ELR (cell line): ENCODE measurements at regions not wholly inside any gene's neighbourhood (a gene's known extent, or its start where the extent isn't known, plus 50 kb on each side); places are given as distances from the start of the nearest gene placed in this dataset.
"Not testable (repeated sequence)": the region's sequence is repeated elsewhere in the genome, so short reads cannot be mapped to it uniquely, and the experiment has no call there.

Experiments used
- DNase-seq: peaks from one replicate; pipeline ENCODE4 v3.0.0-alpha.2; 2015; ENCODE audit warnings: low read depth

DNA sequence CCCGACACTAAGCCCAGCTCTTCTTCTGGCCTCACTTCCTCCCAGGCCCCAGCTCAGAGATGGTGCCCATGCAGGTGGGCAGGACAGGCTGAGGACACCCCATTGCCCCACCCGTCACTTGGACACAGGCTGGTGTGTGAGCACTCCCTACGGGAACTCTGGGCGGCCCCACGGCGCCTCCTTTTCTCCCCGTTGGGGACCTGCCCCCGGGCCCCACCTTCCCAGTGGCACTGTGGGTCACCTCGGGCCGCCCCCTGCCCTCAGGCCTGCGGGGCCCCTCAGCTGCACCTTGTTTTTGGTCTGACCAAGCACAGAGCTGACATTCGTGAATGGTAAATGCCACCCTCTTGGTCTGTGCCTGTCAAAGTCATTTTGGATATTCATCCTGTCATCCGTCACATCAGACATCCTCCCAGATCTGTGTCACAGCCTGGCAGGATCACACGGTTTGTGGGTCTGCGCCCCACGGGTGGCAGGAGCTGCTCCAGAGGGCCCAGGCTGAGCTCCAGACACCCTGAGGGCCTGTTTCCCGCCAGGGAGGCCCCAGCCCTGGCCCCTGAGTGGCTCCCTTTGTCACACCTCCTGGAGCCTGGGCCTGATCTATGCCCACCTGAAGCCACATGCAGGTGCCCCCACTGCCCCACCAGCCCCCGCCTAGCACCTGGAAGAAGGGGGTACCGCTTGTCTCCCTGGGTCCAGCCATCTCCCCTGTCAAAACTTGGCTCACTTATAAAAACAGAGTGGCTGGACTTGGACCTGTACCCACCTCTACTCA lies 1188.5 kb downstream of the BRD1 start:
- no peak for DNase-seq

DNA sequence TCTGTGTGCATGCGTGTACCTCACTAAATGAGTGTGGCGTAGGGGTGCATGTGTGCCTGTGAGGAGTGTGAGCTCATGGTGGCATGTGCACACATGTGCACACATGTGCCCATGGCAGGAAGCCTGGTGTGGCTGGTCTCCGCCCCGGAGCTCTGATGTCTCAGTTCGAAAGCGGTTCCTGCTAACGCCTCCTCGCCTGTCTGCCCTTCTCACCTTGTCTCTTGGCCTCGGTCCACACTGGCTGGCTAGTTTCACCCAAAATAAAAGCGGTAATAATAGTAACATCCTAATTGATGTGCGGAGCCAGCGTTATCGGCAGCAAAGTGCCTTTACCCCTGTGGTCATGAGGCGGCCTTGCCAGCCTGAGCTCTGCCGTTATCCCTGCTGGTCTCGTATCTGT lies 1190.4 kb downstream of the BRD1 start:
- DNase-seq = no peak

DNA sequence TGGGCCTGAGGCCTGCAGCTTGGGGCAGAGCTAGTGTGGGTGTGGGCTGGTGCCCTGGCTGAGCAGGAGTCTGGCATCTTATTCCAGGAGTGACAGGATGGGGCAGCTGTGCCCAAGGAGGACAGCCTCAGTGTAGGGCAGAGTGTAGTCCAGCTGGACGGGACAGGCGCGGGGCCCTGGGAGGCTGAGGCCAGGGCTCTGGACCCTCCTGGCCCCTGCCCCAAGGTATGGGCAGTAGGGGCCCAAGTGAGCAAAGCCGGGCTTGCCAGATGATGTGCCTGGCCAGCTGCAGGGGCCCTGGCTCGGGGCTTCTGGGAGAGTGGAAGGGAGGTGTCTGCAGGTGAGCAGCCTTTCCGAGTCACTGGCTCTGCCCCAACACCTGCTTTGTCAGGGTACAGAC lies 1190.9 kb downstream of the BRD1 start:
- DNase-seq = no peak

DNA sequence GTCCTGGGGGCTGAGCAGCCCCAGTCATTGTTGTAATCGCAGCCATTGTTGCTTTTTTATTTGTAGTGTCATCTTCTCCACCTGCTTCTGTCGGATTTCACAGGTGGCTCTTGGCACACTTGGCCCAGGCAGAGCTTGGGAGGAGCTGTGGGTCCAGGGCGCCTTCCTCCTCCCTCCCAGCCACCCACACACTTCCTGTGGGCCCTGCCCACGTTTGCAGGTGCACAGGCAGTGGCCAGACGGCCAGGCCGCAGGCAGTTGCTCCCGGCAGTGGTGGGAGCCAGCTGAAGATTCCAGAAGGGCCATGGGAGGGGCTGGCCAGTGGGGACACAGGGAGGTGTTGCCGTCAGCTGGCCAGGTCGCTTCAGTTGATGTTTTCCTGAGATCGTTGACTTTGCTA lies 1191.9 kb downstream of the BRD1 start:
- DNase-seq = no peak

DNA sequence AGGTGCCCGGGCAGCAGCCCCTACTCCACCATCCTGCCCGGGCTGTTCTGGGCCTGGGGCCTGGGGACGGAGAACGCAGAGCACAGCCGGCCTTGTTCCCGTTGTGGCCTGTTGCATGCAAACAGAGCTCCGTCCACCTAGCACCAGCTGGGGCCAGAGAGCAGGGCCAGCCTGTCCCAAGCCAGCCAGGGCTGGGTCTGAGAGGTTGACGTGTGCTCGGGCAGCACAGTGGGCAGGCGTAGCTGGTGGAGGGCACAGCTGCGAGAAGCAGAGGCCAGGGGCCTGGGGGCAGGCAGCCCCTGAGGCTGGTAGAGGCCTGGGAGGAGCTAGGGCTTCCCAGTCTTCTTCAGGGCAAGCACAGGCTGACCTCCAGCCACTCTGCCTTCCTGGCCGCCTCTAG lies 1192.6 kb downstream of the BRD1 start:
- DNase-seq = no peak

DNA sequence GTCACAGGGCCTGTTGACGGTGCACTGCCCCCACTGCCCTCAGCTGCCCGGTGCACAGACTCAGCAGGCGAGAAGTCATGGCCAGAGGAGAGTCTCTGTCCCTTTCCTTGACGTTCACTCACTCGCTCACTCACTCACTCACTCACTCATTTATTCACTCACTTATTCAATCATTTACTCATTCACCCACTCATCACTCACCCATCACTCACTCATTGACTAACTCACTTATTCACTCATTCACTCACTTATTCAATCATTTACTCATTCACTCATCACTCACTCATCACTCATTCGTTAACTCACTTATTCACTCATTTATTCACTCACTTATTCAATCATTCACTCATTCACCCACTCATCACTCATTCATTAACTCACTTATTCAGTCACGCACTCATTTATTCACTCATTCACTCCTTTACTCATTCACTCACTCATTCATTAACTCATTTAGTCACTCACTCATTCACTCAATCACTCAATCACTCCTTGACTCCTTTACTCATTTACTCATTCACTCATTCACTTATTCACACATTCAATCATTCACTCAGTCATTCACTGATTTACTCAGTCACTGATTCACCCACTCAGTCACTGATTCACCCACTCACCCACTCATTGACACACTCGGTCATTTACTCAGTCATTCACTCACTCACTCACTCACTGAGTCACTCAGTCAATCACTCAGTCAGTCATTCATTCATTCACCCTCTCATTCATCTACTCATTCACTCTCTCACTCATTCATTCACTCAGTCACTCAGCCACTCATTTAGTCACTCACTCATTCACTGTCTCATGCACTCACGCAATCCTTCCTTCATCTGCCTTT lies 1193.5 kb downstream of the BRD1 start:
- no peak for DNase-seq

DNA sequence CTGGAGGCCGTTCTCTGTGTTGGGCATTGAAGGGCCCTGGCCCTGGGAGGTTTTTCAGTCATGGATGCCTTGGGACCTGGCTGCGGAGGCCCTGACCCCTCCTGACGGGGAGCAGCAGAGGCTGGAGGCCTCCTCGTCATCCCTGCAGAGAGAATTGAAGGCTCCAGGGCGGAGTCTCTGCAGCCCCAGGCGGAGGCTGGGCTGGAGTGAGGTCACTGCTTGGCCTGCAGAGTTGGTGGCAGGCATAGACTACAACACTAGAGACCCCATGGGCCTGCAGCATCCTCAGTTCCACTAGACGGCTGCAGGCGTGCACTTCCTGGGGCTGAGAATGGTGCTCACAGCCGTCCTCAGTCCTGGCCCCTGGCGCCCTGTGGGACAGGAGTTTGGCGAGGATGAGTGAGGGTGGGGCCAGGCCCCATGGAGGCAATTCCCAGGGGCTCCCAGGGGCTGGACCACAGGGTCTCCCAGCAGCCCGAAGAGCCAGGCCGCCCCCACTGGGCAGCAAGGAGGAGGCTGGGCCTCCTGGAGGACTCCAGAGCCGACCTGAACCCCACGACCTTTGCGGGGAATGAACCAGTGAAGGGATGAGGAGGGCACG lies 1194.9 kb downstream of the BRD1 start:
- no peak for DNase-seq

DNA sequence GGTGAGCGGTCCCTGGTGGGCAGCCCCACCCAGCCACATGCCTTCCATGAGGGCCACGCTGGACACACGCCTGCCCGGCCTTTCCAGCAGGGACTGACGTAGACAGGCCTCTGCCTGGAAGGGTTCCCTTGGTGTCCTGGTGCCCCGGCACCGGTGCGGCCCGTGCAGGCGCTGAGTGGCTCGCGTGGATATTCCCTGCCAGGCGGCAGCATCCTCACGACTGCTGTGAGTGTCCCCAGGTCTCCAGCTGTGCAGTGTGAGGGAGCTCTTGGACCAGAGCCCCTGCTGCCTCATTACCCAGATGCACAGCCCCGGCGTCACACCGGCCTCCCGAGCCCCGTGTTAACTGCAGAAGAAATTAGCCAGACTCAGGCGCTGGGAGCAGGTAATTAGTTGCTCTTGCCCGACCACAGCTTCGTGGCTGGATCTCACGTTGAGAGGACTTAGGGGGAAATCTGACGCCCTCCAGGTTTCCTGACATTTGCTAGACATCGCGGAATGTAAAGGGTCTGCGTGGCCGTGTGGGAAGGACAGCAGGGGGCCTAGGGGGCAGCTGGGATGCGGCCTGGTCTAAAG lies 1196.3 kb downstream of the BRD1 start:
- DNase-seq = no peak

DNA sequence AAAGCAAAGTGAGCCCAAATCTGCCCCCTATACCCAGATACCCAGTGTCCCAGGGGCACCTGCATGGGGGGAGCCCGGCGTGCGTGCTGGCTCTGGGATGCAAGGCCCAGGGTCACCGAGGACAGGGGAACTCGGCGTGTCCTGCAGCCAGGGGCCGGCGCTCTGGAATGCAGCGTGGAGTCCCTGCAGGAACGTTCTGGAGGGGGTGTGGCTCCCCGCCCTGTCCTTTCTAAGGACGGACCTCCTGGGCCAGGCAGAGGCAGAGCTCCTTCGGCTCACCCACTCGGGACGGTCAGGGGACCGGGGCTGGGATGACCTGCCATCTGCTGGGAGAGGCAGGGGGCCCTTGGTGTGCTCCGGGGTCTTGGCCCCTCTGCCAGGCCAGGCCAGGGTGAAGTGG lies 1196.8 kb downstream of the BRD1 start:
- DNase-seq = no peak

DNA sequence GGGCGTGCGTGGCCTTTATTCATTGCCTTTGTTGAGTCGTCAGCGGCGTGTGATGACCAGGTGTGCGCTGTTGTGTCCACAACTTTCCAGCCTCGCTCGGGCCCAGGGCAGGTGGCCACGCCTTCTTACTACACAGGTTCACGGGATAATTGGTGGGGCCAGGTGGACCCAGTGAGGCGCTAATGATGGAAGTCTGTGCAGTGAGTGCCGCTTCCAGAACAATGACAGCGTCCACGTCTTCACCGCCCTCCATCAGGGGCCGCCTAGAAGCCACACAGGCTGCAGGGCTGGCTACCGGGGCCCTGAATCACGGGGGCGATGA lies 1197.3 kb downstream of the BRD1 start:
- no peak for DNase-seq

DNA sequence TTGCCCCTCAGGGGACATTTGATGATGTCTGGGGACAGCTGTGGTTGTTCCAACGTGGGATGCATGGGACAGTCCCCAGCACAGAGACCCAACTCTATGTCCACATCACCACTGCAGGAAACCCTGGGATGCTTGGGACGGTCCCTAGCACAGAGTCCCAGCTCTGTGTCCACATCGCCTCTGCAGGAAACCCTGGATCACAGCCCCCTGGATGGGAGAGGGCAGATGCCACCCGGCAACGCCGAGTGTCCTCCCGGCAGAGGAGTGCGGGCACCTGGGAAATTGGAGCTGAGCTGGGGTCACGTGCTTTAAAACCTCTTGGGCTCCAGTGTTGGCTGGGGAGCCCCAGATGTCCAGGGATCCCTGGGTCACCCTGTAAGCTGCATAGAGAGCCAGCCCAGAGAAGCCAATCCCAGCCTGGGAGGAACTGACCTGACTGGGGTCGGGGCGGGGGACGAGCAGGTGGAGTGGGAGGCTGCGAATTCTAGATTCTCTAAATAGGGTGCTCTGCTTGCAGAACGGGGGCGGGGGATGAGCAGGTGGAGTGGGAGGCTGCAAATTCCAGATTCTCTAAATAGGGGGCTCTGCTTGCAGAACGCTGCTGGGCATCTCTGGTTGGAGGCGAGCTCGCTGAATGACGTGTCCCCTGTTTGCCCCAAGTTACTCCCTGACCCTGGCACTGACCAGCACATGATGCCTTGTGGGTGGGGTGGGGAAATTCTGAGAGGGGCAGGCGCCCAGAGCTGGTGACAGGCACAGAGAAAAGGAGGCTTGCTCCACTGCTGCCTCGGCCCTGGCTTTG lies 1197.8 kb downstream of the BRD1 start:
- no peak for DNase-seq

DNA sequence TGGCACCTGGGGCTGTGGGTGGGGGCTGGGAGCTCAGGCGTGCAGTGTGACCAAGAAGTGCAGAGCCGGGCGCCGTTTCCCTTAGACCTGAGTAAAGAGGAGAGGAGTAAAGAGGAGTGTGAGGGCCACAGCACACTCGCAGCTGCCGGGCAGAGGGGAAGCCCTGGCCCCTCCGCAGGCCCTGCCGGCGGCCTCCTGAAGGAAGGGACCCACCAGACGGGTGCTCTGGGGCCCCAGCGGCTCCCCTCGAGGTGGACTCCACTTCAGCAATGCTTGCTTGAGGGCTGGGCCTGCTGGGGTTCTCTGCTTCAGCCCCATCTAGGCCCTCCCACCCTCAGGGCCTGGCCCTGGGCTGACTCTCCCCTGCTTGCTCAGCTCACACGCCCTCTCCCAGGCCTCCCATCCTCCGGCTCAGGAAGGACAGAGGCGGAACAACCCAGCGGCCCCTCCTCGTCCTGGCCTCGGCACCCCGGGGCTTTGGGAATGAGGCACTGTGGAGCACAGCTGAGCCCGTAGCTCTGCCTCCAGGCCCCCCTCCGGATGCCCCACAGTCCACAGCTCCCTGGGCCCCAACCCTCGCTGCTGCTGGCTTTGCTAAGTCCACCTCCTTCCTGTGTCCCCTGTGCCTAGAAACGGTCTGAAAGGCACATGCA lies 1198.7 kb downstream of the BRD1 start:
- DNase-seq = no peak

DNA sequence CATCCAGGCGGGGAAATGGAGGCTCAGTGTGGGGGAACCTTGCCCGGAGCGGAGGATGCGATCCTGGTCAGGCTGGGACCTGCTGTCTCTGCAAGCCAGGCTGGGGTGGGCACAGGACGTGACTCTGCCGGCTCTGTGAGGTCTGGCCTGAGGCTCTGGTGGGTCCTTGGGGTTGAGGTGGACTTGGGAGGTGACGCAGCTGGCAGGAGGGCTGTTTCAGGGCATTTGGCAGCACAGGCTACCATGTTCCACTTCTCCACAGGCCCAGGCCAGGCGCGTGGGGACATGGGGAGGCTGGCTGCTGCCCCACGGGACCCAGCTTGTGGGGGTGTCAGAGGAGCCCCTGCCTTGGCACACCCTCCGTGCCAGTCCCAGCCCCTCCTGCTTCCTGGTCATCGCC lies 1199.7 kb downstream of the BRD1 start:
- DNase-seq = no peak

DNA sequence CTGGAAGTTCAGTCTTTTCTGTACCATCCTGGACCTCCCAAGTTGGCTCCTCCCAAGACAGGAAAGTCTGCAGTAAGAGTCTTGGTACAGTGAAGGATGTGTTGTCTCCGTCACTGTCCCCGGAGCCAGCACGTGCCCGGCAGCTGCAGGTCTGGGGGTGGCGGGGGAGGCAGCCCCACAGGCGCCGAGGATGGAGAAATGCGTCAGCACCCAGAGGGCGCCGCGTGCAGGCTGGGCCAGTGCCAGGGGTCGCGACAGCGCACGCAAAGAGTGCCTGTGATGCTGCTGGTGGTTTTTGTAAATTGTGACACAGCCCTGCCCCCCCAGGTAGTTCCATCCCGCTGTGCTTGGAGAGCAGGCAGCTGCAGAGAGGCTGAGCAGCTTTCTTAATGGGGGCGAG lies 1200.5 kb downstream of the BRD1 start:
- no peak for DNase-seq

DNA sequence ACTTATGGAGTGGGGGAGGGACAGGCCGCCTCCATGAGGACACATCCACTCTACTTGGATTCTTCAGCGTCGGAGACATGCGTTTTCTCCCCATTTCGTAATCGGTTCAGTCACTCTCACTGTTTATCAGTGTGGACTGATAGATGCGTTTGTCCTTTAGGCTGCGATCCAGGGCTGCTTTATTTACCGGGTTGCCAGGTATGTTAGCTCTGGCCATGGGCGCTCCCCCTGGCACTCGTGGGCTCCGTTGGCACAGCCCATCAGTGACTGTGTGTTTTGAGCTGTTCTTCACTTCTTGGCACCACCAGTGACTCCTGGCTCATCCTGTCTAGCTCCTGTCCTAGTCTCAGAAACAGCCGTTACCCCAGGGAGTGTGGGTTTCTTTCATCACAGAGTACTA lies 1203.3 kb downstream of the BRD1 start:
- no peak for DNase-seq

DNA sequence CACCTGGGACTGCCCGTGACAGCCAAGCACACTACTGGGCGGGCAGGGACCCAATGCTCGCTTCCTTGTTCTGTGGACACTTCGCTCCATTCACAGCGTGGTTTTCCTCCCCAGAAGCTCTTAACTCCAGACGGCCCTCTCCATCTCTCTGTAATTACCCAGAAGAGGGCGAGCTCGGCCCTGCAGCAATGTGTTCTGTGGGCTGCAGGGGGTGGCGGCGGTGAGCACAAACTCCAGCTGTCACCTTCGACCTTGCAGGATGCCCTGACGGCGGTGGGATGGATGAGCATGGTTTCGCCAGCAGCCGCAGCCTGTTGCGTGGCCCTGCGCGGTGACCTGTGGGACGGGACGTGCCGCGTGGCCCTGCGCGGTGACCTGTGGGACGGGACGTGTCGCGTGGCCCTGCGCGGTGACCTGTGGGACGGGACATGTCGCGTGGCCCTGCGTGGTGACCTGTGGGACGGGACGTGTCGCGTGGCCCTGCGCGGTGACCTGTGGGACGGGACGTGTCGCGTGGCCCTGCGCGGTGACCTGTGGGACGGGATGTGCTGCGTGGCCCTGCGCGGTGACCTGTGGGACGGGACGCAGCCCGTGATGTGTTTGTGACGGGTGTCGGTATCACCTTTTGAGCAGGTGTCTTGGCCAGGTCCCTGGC lies 1204.7 kb downstream of the BRD1 start:
- no peak for DNase-seq

DNA sequence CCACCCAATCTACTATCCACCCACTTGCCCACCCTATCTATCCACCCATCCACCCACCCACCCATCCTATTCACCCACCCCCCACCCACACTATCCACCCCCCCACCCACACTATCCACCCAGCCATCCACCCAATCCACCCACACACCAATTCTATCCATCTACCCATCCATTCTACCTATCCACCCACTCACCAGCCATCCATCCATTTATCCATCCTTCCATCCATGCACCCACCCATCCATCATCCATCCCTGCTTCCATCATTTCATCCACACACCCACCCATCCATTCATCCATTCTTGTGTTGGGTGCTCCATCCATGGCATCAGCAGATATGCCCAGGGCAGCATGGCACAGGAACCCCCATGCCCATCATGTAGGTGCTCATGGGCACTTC lies 1206.6 kb downstream of the BRD1 start:
- DNase-seq = no peak

DNA sequence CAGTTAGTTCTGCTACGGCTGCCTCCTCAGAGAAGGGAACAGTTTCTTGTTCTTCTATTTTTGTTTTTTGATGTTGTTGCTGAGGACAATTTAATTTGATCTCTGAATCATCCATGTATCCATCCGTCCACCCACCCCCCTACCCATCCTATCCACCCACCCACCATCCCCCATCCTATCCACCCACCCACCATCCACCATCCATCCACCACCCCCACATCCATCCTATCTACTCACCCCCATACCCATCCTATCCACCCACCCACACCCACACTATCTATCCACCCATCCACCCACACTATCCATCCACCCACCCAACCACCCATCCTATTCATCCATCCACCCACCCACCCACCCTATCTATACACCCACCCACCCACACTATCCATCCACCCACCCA lies 1207.2 kb downstream of the BRD1 start:
- not testable (repeated sequence) for DNase-seq

DNA sequence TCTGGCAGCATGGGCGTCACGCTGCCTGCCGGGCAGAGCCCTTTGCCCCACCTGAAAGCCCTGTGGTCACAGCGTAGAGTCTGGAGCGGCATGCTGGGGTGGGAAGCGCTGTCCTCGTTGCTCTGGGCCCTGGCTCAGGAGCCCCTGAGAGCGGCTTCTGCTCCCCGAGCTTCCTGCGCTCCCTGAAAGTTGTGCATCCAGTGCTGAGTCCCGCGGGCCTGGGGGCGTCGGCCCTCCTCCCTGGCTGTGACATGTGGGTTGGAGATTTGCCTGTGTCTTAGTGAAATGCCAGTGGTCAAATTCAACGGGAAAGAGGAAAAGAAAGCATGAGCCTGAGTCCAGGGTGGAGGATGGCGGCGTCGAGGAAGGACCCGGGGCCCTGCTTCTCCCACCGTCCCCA lies 1208.0 kb downstream of the BRD1 start:
- no peak for DNase-seq

DNA sequence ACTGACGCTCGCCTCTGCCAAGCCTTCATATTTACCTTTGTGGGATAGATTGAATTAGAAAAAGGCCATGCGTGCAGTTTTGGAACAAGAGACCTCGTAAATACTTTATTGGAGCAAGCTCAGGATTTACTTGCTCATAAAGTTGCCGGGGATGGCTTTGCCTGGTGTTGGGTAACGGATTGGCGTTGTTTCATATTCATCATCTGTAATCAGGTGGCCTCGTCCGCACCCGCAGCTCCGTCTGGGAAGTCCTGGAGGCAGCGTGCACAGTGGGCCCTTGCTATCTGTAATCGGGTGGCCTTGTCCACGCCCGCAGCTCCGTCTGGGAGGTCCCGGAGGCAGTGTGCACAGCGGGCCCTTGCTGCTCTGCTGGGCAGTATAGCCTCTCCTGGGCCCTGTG lies 1209.3 kb downstream of the BRD1 start:
- no peak for DNase-seq

DNA sequence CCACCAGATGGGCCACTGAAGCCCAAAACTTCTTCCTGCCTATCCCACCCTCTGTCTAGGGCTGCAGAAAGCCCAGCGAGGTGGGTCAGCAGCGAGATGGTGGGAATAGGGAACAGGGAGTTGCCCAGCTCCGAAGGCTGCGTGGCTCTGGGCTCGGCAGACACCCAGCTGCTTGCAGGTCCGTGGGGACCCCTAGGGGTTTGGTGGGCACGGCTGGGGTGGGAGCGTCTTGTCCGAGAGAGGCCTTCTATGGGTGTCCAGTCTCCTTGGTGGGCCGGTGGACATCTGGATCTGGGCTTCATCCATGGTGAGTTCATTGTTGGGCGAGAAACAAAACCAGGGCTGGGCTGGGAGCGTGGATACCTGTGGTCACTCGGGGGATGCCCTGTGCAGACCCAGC lies 1211.0 kb downstream of the BRD1 start:
- no peak for DNase-seq
